Testis (tissue), 2 donors: ENCODE measurements at regions not wholly inside any gene's neighbourhood (a gene's known extent, or its start where the extent isn't known, plus 50 kb on each side); places are given as distances from the start of the nearest gene placed in this dataset.

Experiments used
- POLR2A ChIP-seq: fragments of 450-650 bp; IDR thresholded peaks from one replicate; pipeline ENCODE4 v1.6.1; 2017; ENCODE audit warnings: antibody characterized with exemption, mild to moderate bottlenecking, moderate library complexity
- TF ChIP-seq, protein P1 (sequence below), 3 experiments: fragments of 450-650 bp in 2 of 3; fragments of 200-600 bp in 1 of 3; sonication (generic) in 1 of 3; IDR thresholded peaks; one replicate each; pipeline ENCODE4 v1.5.1; 2016 to 2019; ENCODE audit warnings: antibody characterized with exemption in 3 of 3, mild to moderate bottlenecking in 2 of 3, moderate library complexity in 1 of 3

DNA sequence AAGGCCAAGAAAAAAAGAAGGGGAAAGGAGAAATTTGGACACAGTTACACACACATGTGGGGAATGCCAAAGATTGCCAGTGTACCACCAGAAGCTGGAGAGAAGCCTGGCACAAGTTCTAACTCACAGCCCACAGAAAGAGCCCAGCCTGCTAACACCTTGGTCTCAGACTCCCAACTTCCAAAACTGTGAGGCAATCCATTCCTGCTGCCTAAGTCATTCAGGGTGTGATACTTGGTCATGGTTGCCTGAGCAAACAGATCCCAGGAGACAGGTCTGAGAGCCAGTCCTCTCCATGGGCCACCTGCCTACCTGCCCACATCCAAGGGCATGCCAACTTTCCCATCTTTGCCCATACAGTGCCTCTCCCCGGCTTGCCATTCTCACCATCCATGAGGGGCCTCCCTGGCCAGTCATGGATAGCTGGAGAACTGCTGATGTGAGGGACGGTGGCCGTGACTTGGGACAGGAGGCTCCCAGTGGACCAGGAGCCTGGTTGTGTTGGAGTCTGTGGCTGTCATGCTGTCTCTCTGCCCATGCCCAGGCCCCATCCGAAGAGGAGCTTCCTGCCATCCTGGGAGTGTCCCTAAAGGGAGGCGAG is 198.0 kb upstream of the RTL1 start:
- TF ChIP-seq, protein P1, sequence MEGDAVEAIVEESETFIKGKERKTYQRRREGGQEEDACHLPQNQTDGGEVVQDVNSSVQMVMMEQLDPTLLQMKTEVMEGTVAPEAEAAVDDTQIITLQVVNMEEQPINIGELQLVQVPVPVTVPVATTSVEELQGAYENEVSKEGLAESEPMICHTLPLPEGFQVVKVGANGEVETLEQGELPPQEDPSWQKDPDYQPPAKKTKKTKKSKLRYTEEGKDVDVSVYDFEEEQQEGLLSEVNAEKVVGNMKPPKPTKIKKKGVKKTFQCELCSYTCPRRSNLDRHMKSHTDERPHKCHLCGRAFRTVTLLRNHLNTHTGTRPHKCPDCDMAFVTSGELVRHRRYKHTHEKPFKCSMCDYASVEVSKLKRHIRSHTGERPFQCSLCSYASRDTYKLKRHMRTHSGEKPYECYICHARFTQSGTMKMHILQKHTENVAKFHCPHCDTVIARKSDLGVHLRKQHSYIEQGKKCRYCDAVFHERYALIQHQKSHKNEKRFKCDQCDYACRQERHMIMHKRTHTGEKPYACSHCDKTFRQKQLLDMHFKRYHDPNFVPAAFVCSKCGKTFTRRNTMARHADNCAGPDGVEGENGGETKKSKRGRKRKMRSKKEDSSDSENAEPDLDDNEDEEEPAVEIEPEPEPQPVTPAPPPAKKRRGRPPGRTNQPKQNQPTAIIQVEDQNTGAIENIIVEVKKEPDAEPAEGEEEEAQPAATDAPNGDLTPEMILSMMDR (IDR thresholded peaks at IDR 0.05): no peak
- TF ChIP-seq POLR2A: no peak
